Heart left ventricle (tissue), 16 donors: ENCODE measurements at regions not wholly inside any gene's neighbourhood (a gene's known extent, or its start where the extent isn't known, plus 50 kb on each side); places are given as distances from the start of the nearest gene placed in this dataset.

ENCODE experiments used
- ATAC-seq, 4 donors: fragments of 200-7000 bp; cut with Tn5 transposase; one replicate each; pipeline ENCODE4 v1.9.1; 2020 to 2022; ENCODE audit warnings: moderate library complexity in 4 of 4, mild to moderate bottlenecking in 3 of 4, moderate number of reproducible peaks in 1 of 4
- DNase-seq, 5 donors: peaks; one replicate each; pipeline ENCODE4 v3.0.0-alpha.2; 2020
- H3K27ac ChIP-seq, 12 donors: fragments of 200-600 bp; sonication (generic) in 4 of 12; one replicate each; pipeline versions ENCODE4 v1.5.0 to v1.8.0; 2016 to 2022; ENCODE audit warnings: mild to moderate bottlenecking in 2 of 12
- H3K27me3 ChIP-seq, 9 donors: fragments of 200-600 bp; sonication (generic) in 2 of 9; one replicate each; pipeline versions ENCODE4 v1.5.1 to v1.8.0; 2016 to 2022; ENCODE audit warnings: mild to moderate bottlenecking in 3 of 9
- H3K36me3 ChIP-seq, 9 donors: fragments of 200-600 bp; sonication (generic) in 2 of 9; one replicate each; pipeline versions ENCODE4 v1.5.0 to v1.8.0; 2018 to 2022; ENCODE audit warnings: mild to moderate bottlenecking in 2 of 9
- H3K4me1 ChIP-seq, 12 donors: fragments of 200-600 bp; sonication (generic) in 4 of 12; one replicate each; pipeline versions ENCODE4 v1.5.0 to v1.8.0; 2016 to 2022; ENCODE audit warnings: mild to moderate bottlenecking in 3 of 12
- H3K4me3 ChIP-seq, 12 donors: fragments of 200-600 bp; sonication (generic) in 4 of 12; one replicate each; pipeline versions ENCODE4 v1.5.0 to v1.8.0; 2017 to 2022; ENCODE audit warnings: mild to moderate bottlenecking in 9 of 12, moderate library complexity in 4 of 12
- H3K9me3 ChIP-seq, 12 donors: fragments of 200-600 bp; sonication (generic) in 4 of 12; one replicate each; pipeline versions ENCODE4 v1.5.0 to v1.8.0; 2016 to 2022; ENCODE audit warnings: mild to moderate bottlenecking in 1 of 12
- CTCF ChIP-seq, 12 donors: fragments of 200-600 bp; sonication (generic) in 4 of 12; IDR thresholded peaks; one replicate each; pipeline versions ENCODE4 v1.5.0 to v1.8.0; 2018 to 2022; ENCODE audit warnings: antibody characterized with exemption in 12 of 12, mild to moderate bottlenecking in 5 of 12
- POLR2A ChIP-seq, 2 donors: fragments of 450-650 bp; IDR thresholded peaks; one replicate each; pipeline ENCODE4 v1.6.1; 2017; ENCODE audit warnings: antibody characterized with exemption in 2 of 2, mild to moderate bottlenecking in 2 of 2, moderate library complexity in 2 of 2
- WGBS, 4 donors: extraction: QIAGEN DNeasy Blood & Tissue Kit in 2 of 4; methylation state at CpG; one replicate each; pipeline versions ENCODE4 v1.1.5 to v1.1.7; 2013 to 2018; 5-methylcytosine and 5-hydroxymethylcytosine counted together
- intact Hi-C, 10 donors: fragments of 100-400 bp; cut with DNase I; formaldehyde crosslinking; loops; one replicate each; pipeline versions ENCODE4 v1.11.1 to v1.14.2; 2022
- donor health status: ischemic (EF 13 %, LVEDD 7.1; RV severe dilation, severe dysfunction).
- donor health status: healthy with polysubstance abuse.
- donor health status: DM: no; HTN: yes; CAD: no.
- donor health status: DM: no; HTN: no; CAD: no.
- donor health status: ischemic (EF 25% LVEDD 6.9; RV normal size, moderate dysfunction).
- donor health status: ischemic (EF 25% LVEDD 5.7; RV mildly dilated, moderate dysfunction).
- donor health status: healthy.
- donor health status: DM: yes; HTN: yes; CAD: no.
- donor health status: ischemic (EF 35%, LVEDD 5.7; RV mildly dilated, moderate dysfunction).
- donor health status: nonischemic (EF 11% LVEDD 7.7; RV severe dilation, severe dysfunction).
- donor health status: DM: yes; HTN: yes; CAD: no.
- donor health status: PGD.
- donor health status: ischemic (EF 29% LVEDD 5.4; RV normal size, mild dysfunction).
- donor health status: nonischemic (EF 23%, LVEDD 6.1; RV moderate dilation, normal function).

DNA sequence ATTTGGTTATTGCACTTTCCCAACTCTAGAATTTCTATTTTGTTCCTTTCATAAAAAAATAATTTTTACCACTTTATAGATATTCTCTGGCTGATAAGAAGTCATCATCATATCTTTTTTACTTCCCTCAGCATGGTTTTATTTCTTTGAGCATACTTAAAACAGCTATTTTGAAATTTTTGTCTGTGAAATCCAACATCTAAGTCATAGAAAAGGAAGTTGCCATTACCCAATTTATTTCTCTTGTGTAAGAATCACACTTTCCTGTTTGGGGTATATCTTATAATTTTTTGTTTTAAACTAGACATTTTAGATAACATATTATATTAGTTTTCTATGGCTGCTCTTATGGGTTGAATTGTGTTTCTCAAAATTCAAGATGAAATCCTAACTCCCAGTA is 400.2 kb upstream of the OR4E1 start:
- Histone ChIP-seq H3K4me1 (peaks cover 0 to 12% (median 0%) of the 10 kb centered on the region in 12 donors), H3K36me3 (no peaks in the 10 kb centered on the region), H3K27ac (no peak overlapping the region), H3K27me3 (peaks cover 0 to 3% (median 0%) of the 10 kb centered on the region in 9 donors), H3K4me3 (no peak overlapping the region), H3K9me3 (peaks cover 0 to 11% (median 0%) of the 10 kb centered on the region in 12 donors)
- DNase-seq = no peak
- ATAC-seq = no peak
- TF ChIP-seq CTCF (IDR thresholded peaks at IDR 0.05) = no peak
- no peak for TF ChIP-seq POLR2A (IDR thresholded peaks at IDR 0.05)
- intact Hi-C loops = no loop called here

DNA sequence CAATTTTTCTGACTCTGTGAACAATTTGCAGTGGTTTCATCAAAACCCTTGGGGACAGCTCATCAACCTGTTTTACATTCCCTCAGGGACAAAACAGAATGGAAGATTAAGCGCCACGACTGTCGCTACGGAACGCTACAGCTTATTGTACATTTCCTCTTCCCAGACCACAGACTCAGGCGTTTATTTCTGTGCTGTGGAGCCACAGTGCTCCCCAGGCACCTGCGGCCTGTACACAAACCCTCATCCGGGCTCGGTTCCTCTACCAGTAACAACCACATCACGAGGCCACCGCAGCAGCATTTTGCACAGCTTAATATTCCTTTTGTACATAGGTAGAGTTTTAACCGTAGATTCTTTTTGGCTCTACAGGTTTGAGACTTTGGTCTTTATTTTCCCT is 397.4 kb upstream of the OR4E1 start:
- peaks cover 0 to 12% (median 0%) of the 10 kb centered on the region in 12 donors for H3K4me1 ChIP-seq
- DNase-seq (peak in 1 of 5 donors; percentile 21), ATAC-seq (peak in 1 of 4 donors; percentile 39)
- peaks cover 0 to 3% (median 0%) of the 10 kb centered on the region in 9 donors for H3K27me3 ChIP-seq
- TF ChIP-seq POLR2A (IDR thresholded peaks at IDR 0.05) (no peak), CTCF (IDR thresholded peaks at IDR 0.05) (no peak)
- H3K9me3 ChIP-seq = peaks cover 0 to 11% (median 0%) of the 10 kb centered on the region in 12 donors
- peak overlapping the region in 7 of 12 donors; percentile 7 to 36 (median 21) for H3K4me3 ChIP-seq
- H3K36me3 ChIP-seq = no peaks in the 10 kb centered on the region
- intact Hi-C loops = no loop called here
- 59 to 67% (median 63%) methylated on average over 12 of the region's 12 CpGs for WGBS, 4 donors
- peak overlapping the region in 7 of 12 donors; percentile 6 to 55 (median 26) for H3K27ac ChIP-seq

DNA sequence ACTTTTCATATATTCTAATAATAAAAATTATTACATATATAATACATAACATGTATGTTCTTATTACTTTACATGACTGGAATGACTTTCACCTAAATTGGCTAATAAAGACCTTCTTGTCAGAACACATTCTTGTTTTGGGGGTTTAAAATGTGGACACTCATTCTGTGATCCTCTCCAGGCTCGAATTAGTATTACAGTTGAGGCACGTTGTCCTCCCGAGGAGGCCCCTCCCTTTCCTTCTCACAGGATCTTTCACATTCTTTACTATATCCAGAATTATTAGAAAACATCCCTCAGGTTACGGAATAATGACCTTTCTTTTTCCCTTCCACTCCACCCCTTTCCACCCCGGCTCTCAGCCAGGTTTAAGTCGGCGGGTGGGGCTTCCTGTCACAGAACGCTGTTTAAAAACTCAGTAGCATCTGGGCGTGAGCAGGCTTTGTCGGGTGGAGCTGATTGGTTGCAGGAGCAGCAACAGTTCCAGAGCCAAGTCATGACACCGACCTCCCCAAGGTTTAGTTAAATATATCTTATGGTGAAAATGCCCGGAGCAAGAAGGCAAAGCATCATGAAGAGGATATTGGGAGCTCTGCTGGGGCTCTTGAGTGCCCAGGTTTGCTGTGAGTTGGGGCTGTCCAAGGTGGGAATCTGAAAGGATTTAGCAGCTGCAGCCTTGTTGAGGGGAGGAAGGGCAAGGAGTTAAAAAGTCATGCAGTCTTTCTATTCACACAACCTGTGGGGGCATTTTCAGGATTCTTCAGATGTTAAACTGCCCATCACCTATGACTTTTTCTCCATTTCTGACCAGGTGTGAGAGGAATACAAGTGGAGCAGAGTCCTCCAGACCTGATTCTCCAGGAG is 396.7 kb upstream of the OR4E1 start:
- H3K4me3 ChIP-seq = peak overlapping the region in 7 of 12 donors; percentile 7 to 36 (median 21)
- H3K9me3 ChIP-seq = peaks cover 0 to 11% (median 0%) of the 10 kb centered on the region in 12 donors
- ATAC-seq (peak in 3 of 4 donors; percentile 74 to 93 (median 89)), DNase-seq (peak; percentile 19 to 69 (median 47))
- H3K27me3 ChIP-seq = peaks cover 0 to 3% (median 0%) of the 10 kb centered on the region in 9 donors
- no peak for TF ChIP-seq POLR2A (IDR thresholded peaks at IDR 0.05)
- no peak for TF ChIP-seq CTCF (IDR thresholded peaks at IDR 0.05)
- no peaks in the 10 kb centered on the region for H3K36me3 ChIP-seq
- H3K4me1 ChIP-seq = peaks cover 0 to 12% (median 0%) of the 10 kb centered on the region in 12 donors
- WGBS, 4 donors = 6 to 9% (median 7%) methylated on average over 12 of the region's 12 CpGs
- intact Hi-C loops = no loop called here
- H3K27ac ChIP-seq = peak overlapping the region in 8 of 12 donors; percentile 6 to 55 (median 29)

- ATAC-seq = no peak
These were observed 391.7 kb upstream of the OR4E1 start for GRCh38 chr14:22065347-22065746.

More at GRCh38 chr14:22065347-22065746, 391.7 kb upstream of the OR4E1 start:
- no peak for TF ChIP-seq CTCF (IDR thresholded peaks at IDR 0.05)
- no peak for TF ChIP-seq POLR2A (IDR thresholded peaks at IDR 0.05)
- peaks cover 0 to 1% (median 0%) of the 10 kb centered on the region in 12 donors for H3K9me3 ChIP-seq
- intact Hi-C loops = no loop called here
- H3K4me3 ChIP-seq = no peak overlapping the region
- WGBS, 4 donors = 71 to 81% (median 75%) methylated on average over 1 of the region's 1 CpG
- H3K4me1 ChIP-seq = peaks cover 0 to 6% (median 0%) of the 10 kb centered on the region in 12 donors
- H3K27ac ChIP-seq = no peak overlapping the region
- no peak for DNase-seq
- peaks cover 0 to 2% (median 0%) of the 10 kb centered on the region in 9 donors for H3K27me3 ChIP-seq
- no peaks in the 10 kb centered on the region for H3K36me3 ChIP-seq
